Mesendoderm (in vitro differentiated cells): ENCODE measurements at regions not wholly inside any gene's neighbourhood (a gene's known extent, or its start where the extent isn't known, plus 50 kb on each side); places are given as distances from the start of the nearest gene placed in this dataset.
A peak's percentile ranks its signal among the peaks of the same experiment; 100 is the strongest.

Experiments
- DNase-seq: peaks from one replicate; pipeline ENCODE4 v3.0.0; 2013
- H2AK5ac ChIP-seq: 2 replicates; pipeline ENCODE4 v1.6.1; 2013; ENCODE audit warnings: low read length, inconsistent platforms
- H2BK120ac ChIP-seq: 2 replicates; pipeline ENCODE4 v1.6.1; 2013; ENCODE audit warnings: low read depth, mild to moderate bottlenecking, low read length, moderate library complexity, mixed read lengths
- H2BK15ac ChIP-seq: replicated peaks from 2 replicates; pipeline ENCODE4 v1.6.1; 2013; ENCODE audit warnings: low read depth, mild to moderate bottlenecking, moderate library complexity
- H2BK5ac ChIP-seq: 2 replicates; pipeline ENCODE4 v1.6.1; 2013; ENCODE audit warnings: low read length, inconsistent platforms
- H3K18ac ChIP-seq: 2 replicates; pipeline ENCODE4 v1.6.1; 2013; ENCODE audit warnings: mild to moderate bottlenecking, low read length, mixed read lengths
- H3K23ac ChIP-seq: one replicate; pipeline ENCODE4 v1.6.1; 2013; ENCODE audit warnings: low read length
- H3K27ac ChIP-seq: 2 replicates; pipeline ENCODE4 v1.5.1; 2013; ENCODE audit warnings: low read depth, mild to moderate bottlenecking, inconsistent platforms, low read length, moderate library complexity
- H3K27me3 ChIP-seq: 2 replicates; pipeline ENCODE4 v1.6.1; 2013; ENCODE audit warnings: low read length, control low read depth, mild to moderate bottlenecking, inconsistent platforms; ENCODE audit not compliant: insufficient read depth, poor library complexity
- H3K36me3 ChIP-seq: 2 replicates; pipeline ENCODE4 v1.6.1; 2013; ENCODE audit warnings: low read length, inconsistent platforms; ENCODE audit not compliant: control insufficient read depth, insufficient read depth
- H3K4ac ChIP-seq: one replicate; pipeline ENCODE4 v1.6.1; 2013; ENCODE audit warnings: low read depth, mild to moderate bottlenecking, low read length, moderate library complexity
- H3K4me1 ChIP-seq: 2 replicates; pipeline ENCODE4 v1.6.1; 2013; ENCODE audit warnings: low read depth, low read length, inconsistent platforms; ENCODE audit not compliant: control insufficient read depth
- H3K4me2 ChIP-seq: 2 replicates; pipeline ENCODE4 v1.6.1; 2013; ENCODE audit warnings: low read length
- H3K4me3 ChIP-seq: 2 replicates; pipeline ENCODE4 v1.5.1; 2013; ENCODE audit warnings: mild to moderate bottlenecking, low read length
- H3K56ac ChIP-seq: one replicate; pipeline ENCODE4 v1.6.1; 2013; ENCODE audit warnings: low read length
- H3K79me1 ChIP-seq: 2 replicates; pipeline ENCODE4 v1.6.1; 2013; ENCODE audit warnings: low read length, inconsistent platforms
- H3K79me2 ChIP-seq: 2 replicates; pipeline ENCODE4 v1.6.1; 2013; ENCODE audit warnings: mild to moderate bottlenecking, low read length; ENCODE audit not compliant: control insufficient read depth, insufficient read depth
- H3K9ac ChIP-seq: 2 replicates; pipeline ENCODE4 v1.6.1; 2013; ENCODE audit warnings: low read length, inconsistent platforms
- H4K5ac ChIP-seq: one replicate; pipeline ENCODE4 v1.6.1; 2013; ENCODE audit warnings: low read length
- H4K8ac ChIP-seq: one replicate; pipeline ENCODE4 v1.6.1; 2013; ENCODE audit warnings: low read depth, mild to moderate bottlenecking, control low read depth, low read length, moderate library complexity
- WGBS: extraction: QIAGEN DNeasy Blood & Tissue Kit; methylation state at CpG from one replicate; pipeline ENCODE4 v1.1.7; 2013; ENCODE audit warnings: low lambda C conversion rate, missing lambda C conversion rate; ENCODE audit not compliant: insufficient coverage; ENCODE audit errors: extremely low coverage; 5-methylcytosine and 5-hydroxymethylcytosine counted together

- Histone ChIP-seq H3K79me2 (no peaks in the 10 kb centered on the region), H3K4me3 (no peak overlapping the region), H3K27me3 (no peaks in the 10 kb centered on the region), H3K23ac (no peak overlapping the region), H4K8ac (no peak overlapping the region), H3K4me2 (no peak overlapping the region), H3K79me1 (no peaks in the 10 kb centered on the region), H3K36me3 (no peaks in the 10 kb centered on the region), H2BK5ac (no peak overlapping the region), H2BK15ac (no peak overlapping the region), H2AK5ac (no peak overlapping the region), H3K56ac (no peak overlapping the region), H3K4me1 (no peaks in the 10 kb centered on the region), H3K18ac (no peak overlapping the region), H3K27ac (no peak overlapping the region), H3K4ac (no peak overlapping the region), H4K5ac (no peak overlapping the region), H3K9ac (no peak overlapping the region), H2BK120ac (no peak overlapping the region)
- no CpG with 5 or more reads among the region's 3 CpGs for WGBS
- no peak for DNase-seq
These were observed 203.5 kb downstream of the PPARGC1A start for GRCh38 chr4:23686169-23686897.

- no peak overlapping the region for H3K4me2 ChIP-seq
- WGBS, result no CpG with 5 or more reads among the region's 4 CpGs
- H4K8ac ChIP-seq, result no peak overlapping the region
- H2BK15ac ChIP-seq, result no peak overlapping the region
- H3K27me3 ChIP-seq, result no peaks in the 10 kb centered on the region
- H4K5ac ChIP-seq, result no peak overlapping the region
- no peak overlapping the region for H3K4ac ChIP-seq
- peak; percentile 14 for DNase-seq
- H3K79me2 ChIP-seq, result no peaks in the 10 kb centered on the region
- H3K4me3 ChIP-seq, result no peak overlapping the region
- H3K36me3 ChIP-seq, result no peaks in the 10 kb centered on the region
- H2AK5ac ChIP-seq, result no peak overlapping the region
- H2BK120ac ChIP-seq, result no peak overlapping the region
- no peak overlapping the region for H2BK5ac ChIP-seq
- H3K18ac ChIP-seq, result no peak overlapping the region
- no peak overlapping the region for H3K27ac ChIP-seq
- no peak overlapping the region for H3K9ac ChIP-seq
- H3K23ac ChIP-seq, result no peak overlapping the region
- H3K56ac ChIP-seq, result no peak overlapping the region
- no peaks in the 10 kb centered on the region for H3K79me1 ChIP-seq
- no peaks in the 10 kb centered on the region for H3K4me1 ChIP-seq
These were observed 204.4 kb downstream of the PPARGC1A start for GRCh38 chr4:23685471-23685870.

- no peak overlapping the region for H3K9ac ChIP-seq
- H3K4me1 ChIP-seq, result no peaks in the 10 kb centered on the region
- no peak overlapping the region for H2BK120ac ChIP-seq
- no peak overlapping the region for H2BK5ac ChIP-seq
- no peak overlapping the region for H3K4me2 ChIP-seq
- H3K27ac ChIP-seq, result no peak overlapping the region
- no peak overlapping the region for H3K56ac ChIP-seq
- H2BK15ac ChIP-seq, result no peak overlapping the region
- DNase-seq, result no peak
- no peak overlapping the region for H2AK5ac ChIP-seq
- no peak overlapping the region for H3K4me3 ChIP-seq
- no peaks in the 10 kb centered on the region for H3K79me2 ChIP-seq
- H3K18ac ChIP-seq, result no peak overlapping the region
- H3K36me3 ChIP-seq, result no peaks in the 10 kb centered on the region
- no CpG with 5 or more reads among the region's 2 CpGs for WGBS
- no peak overlapping the region for H4K8ac ChIP-seq
- H4K5ac ChIP-seq, result no peak overlapping the region
- H3K4ac ChIP-seq, result no peak overlapping the region
- no peaks in the 10 kb centered on the region for H3K27me3 ChIP-seq
- H3K79me1 ChIP-seq, result no peaks in the 10 kb centered on the region
- no peak overlapping the region for H3K23ac ChIP-seq
These were observed 209.0 kb downstream of the PPARGC1A start for GRCh38 chr4:23680671-23681518.

- Histone ChIP-seq H2BK15ac (no peak overlapping the region), H3K4me3 (no peak overlapping the region), H3K4me1 (no peaks in the 10 kb centered on the region), H2BK120ac (no peak overlapping the region), H3K36me3 (no peaks in the 10 kb centered on the region), H3K18ac (no peak overlapping the region), H3K9ac (no peak overlapping the region), H3K79me2 (no peaks in the 10 kb centered on the region), H2BK5ac (no peak overlapping the region), H4K5ac (no peak overlapping the region), H3K27ac (no peak overlapping the region), H3K27me3 (no peaks in the 10 kb centered on the region), H3K4ac (no peak overlapping the region), H3K23ac (no peak overlapping the region), H3K79me1 (no peaks in the 10 kb centered on the region), H4K8ac (no peak overlapping the region), H3K56ac (no peak overlapping the region), H2AK5ac (no peak overlapping the region), H3K4me2 (no peak overlapping the region)
- DNase-seq, result no peak
- no CpG with 5 or more reads among the region's 1 CpG for WGBS
These were observed 215.2 kb downstream of the PPARGC1A start for GRCh38 chr4:23674694-23675093.

- Histone ChIP-seq H3K79me2 (no peaks in the 10 kb centered on the region), H2BK120ac (no peak overlapping the region), H3K56ac (no peak overlapping the region), H3K27ac (no peak overlapping the region), H3K9ac (no peak overlapping the region), H2BK15ac (no peak overlapping the region), H2AK5ac (no peak overlapping the region), H3K23ac (no peak overlapping the region), H3K4ac (no peak overlapping the region), H3K4me1 (no peaks in the 10 kb centered on the region), H4K5ac (no peak overlapping the region), H3K36me3 (no peaks in the 10 kb centered on the region), H3K4me2 (no peak overlapping the region), H3K27me3 (no peaks in the 10 kb centered on the region), H3K79me1 (no peaks in the 10 kb centered on the region), H3K4me3 (no peak overlapping the region), H4K8ac (no peak overlapping the region), H2BK5ac (no peak overlapping the region), H3K18ac (no peak overlapping the region)
- DNase-seq, result no peak
- no CpG with 5 or more reads among the region's 3 CpGs for WGBS
These were observed 222.2 kb downstream of the PPARGC1A start for GRCh38 chr4:23667659-23668058.
